ENCODE measurements at regions not wholly inside any gene's neighbourhood (a gene's known extent, or its start where the extent isn't known, plus 50 kb on each side); places are given as distances from the start of the nearest gene placed in this dataset.

- no peak for DNase-seq (ENCODE audit: extremely low spot score)
- Histone ChIP-seq H3K9me3 (no peaks in the 10 kb centered on the region), H3K27me3 (no peaks in the 10 kb centered on the region), H3K4me3 (no peak overlapping the region), H3K4me1 (no peaks in the 10 kb centered on the region), H3K36me3 (no peaks in the 10 kb centered on the region), H3K27ac (replicated peaks in 1 of 4) (no peak overlapping the region)
- intact Hi-C loops (cut with DNase I), result no loop called here
- TF ChIP-seq CTCF (IDR thresholded peaks at IDR 0.05) (no peak), EP300 (IDR thresholded peaks at IDR 0.05) (no peak), POLR2AphosphoS5 (IDR thresholded peaks at IDR 0.05) (no peak), POLR2A (IDR thresholded peaks at IDR 0.05; ENCODE audit: low read depth) (no peak)
- 100% methylated on average over 1 of the region's 1 CpG for WGBS
Observed at GRCh38 chr5:44568519-44568918, 179.3 kb upstream of the FGF10 start.

GRCh38 chr5:44565902-44566301 is 176.7 kb upstream of the FGF10 start:
- whole genome bisulfite sequencing, result 58% methylated on average over 2 of the region's 2 CpGs
- no peaks in the 10 kb centered on the region for H3K36me3 ChIP-seq
- no peaks in the 10 kb centered on the region for H3K27me3 ChIP-seq
- H3K4me1 ChIP-seq, result no peaks in the 10 kb centered on the region
- H3K27ac ChIP-seq (replicated peaks in 1 of 4), result no peak overlapping the region
- intact Hi-C loops (cut with DNase I), result no loop called here
- no peaks in the 10 kb centered on the region for H3K9me3 ChIP-seq
- no peak for TF ChIP-seq POLR2AphosphoS5 (IDR thresholded peaks at IDR 0.05)
- TF ChIP-seq EP300 (IDR thresholded peaks at IDR 0.05), result no peak
- no peak for TF ChIP-seq POLR2A (IDR thresholded peaks at IDR 0.05; ENCODE audit: low read depth)
- no peak for TF ChIP-seq CTCF (IDR thresholded peaks at IDR 0.05)
- DNase-seq (ENCODE audit: extremely low spot score), result no peak
- no peak overlapping the region for H3K4me3 ChIP-seq

GRCh38 chr5:44565360-44565759 is 176.1 kb upstream of the FGF10 start:
- H3K27ac ChIP-seq (replicated peaks in 1 of 4), result no peak overlapping the region
- H3K4me3 ChIP-seq, result no peak overlapping the region
- no peaks in the 10 kb centered on the region for H3K27me3 ChIP-seq
- TF ChIP-seq POLR2A (IDR thresholded peaks at IDR 0.05; ENCODE audit: low read depth), result no peak
- no peak for TF ChIP-seq CTCF (IDR thresholded peaks at IDR 0.05)
- no peak for TF ChIP-seq POLR2AphosphoS5 (IDR thresholded peaks at IDR 0.05)
- TF ChIP-seq EP300 (IDR thresholded peaks at IDR 0.05), result no peak
- no peak for DNase-seq (ENCODE audit: extremely low spot score)
- no peaks in the 10 kb centered on the region for H3K9me3 ChIP-seq
- no peaks in the 10 kb centered on the region for H3K4me1 ChIP-seq
- no peaks in the 10 kb centered on the region for H3K36me3 ChIP-seq
- intact Hi-C loops (cut with DNase I), result no loop called here
- 71% methylated on average over 1 of the region's 1 CpG for WGBS

- Histone ChIP-seq H3K27ac (replicated peaks in 1 of 4) (no peak overlapping the region), H3K9me3 (no peaks in the 10 kb centered on the region), H3K4me3 (no peak overlapping the region), H3K4me1 (peaks cover 0 to 4% (median 0%) of the 10 kb centered on the region in 4 donors), H3K36me3 (no peaks in the 10 kb centered on the region), H3K27me3 (no peaks in the 10 kb centered on the region)
- WGBS, result 61% methylated on average over 2 of the region's 2 CpGs
- intact Hi-C loops (cut with DNase I), result no loop called here
- DNase-seq (ENCODE audit: extremely low spot score), result no peak
- TF ChIP-seq POLR2AphosphoS5 (IDR thresholded peaks at IDR 0.05) (peak in 1 of 2 donors; percentile 39), CTCF (IDR thresholded peaks at IDR 0.05) (no peak)
Observed at GRCh38 chr5:44546286-44546685, 157.1 kb upstream of the FGF10 start.

GRCh38 chr5:44543511-44543910 is 154.3 kb upstream of the FGF10 start:
- Histone ChIP-seq H3K9me3 (no peaks in the 10 kb centered on the region), H3K4me3 (no peak overlapping the region), H3K4me1 (peaks cover 0 to 4% (median 0%) of the 10 kb centered on the region in 4 donors), H3K27ac (replicated peaks in 1 of 4) (no peak overlapping the region), H3K27me3 (no peaks in the 10 kb centered on the region), H3K36me3 (no peaks in the 10 kb centered on the region)
- no peak for DNase-seq (ENCODE audit: extremely low spot score)
- intact Hi-C loops (cut with DNase I), result no loop called here
- no peak for TF ChIP-seq POLR2AphosphoS5 (IDR thresholded peaks at IDR 0.05)
- TF ChIP-seq EP300 (IDR thresholded peaks at IDR 0.05), result no peak
- TF ChIP-seq POLR2A (IDR thresholded peaks at IDR 0.05; ENCODE audit: low read depth), result no peak
- no peak for TF ChIP-seq CTCF (IDR thresholded peaks at IDR 0.05)

Data from esophagus muscularis mucosa (tissue), 4 donors.